ENCODE measurements at regions not wholly inside any gene's neighbourhood (a gene's known extent, or its start where the extent isn't known, plus 50 kb on each side); places are given as distances from the start of the nearest gene placed in this dataset.

GRCh38 chr9:22382331-22382730 is 64.3 kb upstream of the DMRTA1 start:
- no peak overlapping the region for H2AK5ac ChIP-seq (ENCODE audit: low read length, severe bottlenecking)
- no peak overlapping the region for H4K8ac ChIP-seq (ENCODE audit: low read length)
- peaks cover 0 to 4% of the 10 kb centered on the region in 2 experiments for H3K27me3 ChIP-seq (ENCODE audit: control insufficient read depth in 1 of 2, insufficient read depth in 1 of 2, low read length in 2 of 2)
- H2BK120ac ChIP-seq (ENCODE audit: low read depth, low read length) = no peak overlapping the region
- H3K4ac ChIP-seq (ENCODE audit: low read depth in 1 of 2, low read length in 2 of 2) = no peak overlapping the region
- H3K4me1 ChIP-seq (ENCODE audit: control insufficient read depth, insufficient read depth, low read depth, low read length) = no peaks in the 10 kb centered on the region
- H4K91ac ChIP-seq (ENCODE audit: low read length) = no peak overlapping the region
- H2BK15ac ChIP-seq (ENCODE audit: low read depth, poor library complexity, severe bottlenecking) = no peak overlapping the region
- no peak overlapping the region for H3K27ac ChIP-seq (ENCODE audit: low read length, poor library complexity, severe bottlenecking)
- H3K9ac ChIP-seq (ENCODE audit: low read length) = no peak overlapping the region
- H2BK5ac ChIP-seq (ENCODE audit: low read depth, low read length, poor library complexity, severe bottlenecking) = no peak overlapping the region
- no peak overlapping the region for H3K14ac ChIP-seq (ENCODE audit: low read length in 2 of 2)
- no peak overlapping the region for H3K18ac ChIP-seq (ENCODE audit: low read depth in 1 of 2, low read length in 2 of 2)
- H3K36me3 ChIP-seq (ENCODE audit: control insufficient read depth in 1 of 2, insufficient read depth in 2 of 2, low read depth in 1 of 2, low read length in 2 of 2) = no peaks in the 10 kb centered on the region
- no CpG with 5 or more reads among the region's 2 CpGs for WGBS
- H2AFZ ChIP-seq (ENCODE audit: low read depth, low read length) = no peak overlapping the region
- no peak overlapping the region for H3K4me3 ChIP-seq (ENCODE audit: insufficient read depth in 1 of 2, low read depth in 1 of 2, low read length in 2 of 2)
- DNase-seq = no peak
- H3K9me3 ChIP-seq (ENCODE audit: control insufficient read depth, low read length) = no peaks in the 10 kb centered on the region
- H3K23ac ChIP-seq (ENCODE audit: low read length in 2 of 2) = no peak overlapping the region
- no peak overlapping the region for H3K4me2 ChIP-seq (ENCODE audit: low read length, poor library complexity, severe bottlenecking)
- no peak overlapping the region for H2BK12ac ChIP-seq (ENCODE audit: low read length in 2 of 2)
- H3K79me1 ChIP-seq (replicated peaks; ENCODE audit: low read length, poor library complexity, severe bottlenecking) = no peaks in the 10 kb centered on the region

GRCh38 chr9:22383718-22384117 is 62.9 kb upstream of the DMRTA1 start:
- no peak overlapping the region for H3K27ac ChIP-seq (ENCODE audit: low read length, poor library complexity, severe bottlenecking)
- no peaks in the 10 kb centered on the region for H3K36me3 ChIP-seq (ENCODE audit: control insufficient read depth in 1 of 2, insufficient read depth in 2 of 2, low read depth in 1 of 2, low read length in 2 of 2)
- no peaks in the 10 kb centered on the region for H3K79me1 ChIP-seq (replicated peaks; ENCODE audit: low read length, poor library complexity, severe bottlenecking)
- no peak overlapping the region for H3K4ac ChIP-seq (ENCODE audit: low read depth in 1 of 2, low read length in 2 of 2)
- H3K4me3 ChIP-seq (ENCODE audit: insufficient read depth in 1 of 2, low read depth in 1 of 2, low read length in 2 of 2) = no peak overlapping the region
- 44% methylated on average over 2 of the region's 2 CpGs for WGBS
- H4K8ac ChIP-seq (ENCODE audit: low read length) = no peak overlapping the region
- no peak overlapping the region for H2AFZ ChIP-seq (ENCODE audit: low read depth, low read length)
- H3K9ac ChIP-seq (ENCODE audit: low read length) = no peak overlapping the region
- no peak overlapping the region for H4K91ac ChIP-seq (ENCODE audit: low read length)
- H2BK120ac ChIP-seq (ENCODE audit: low read depth, low read length) = no peak overlapping the region
- H3K4me1 ChIP-seq (ENCODE audit: control insufficient read depth, insufficient read depth, low read depth, low read length) = no peaks in the 10 kb centered on the region
- no peak overlapping the region for H2AK5ac ChIP-seq (ENCODE audit: low read length, severe bottlenecking)
- no peaks in the 10 kb centered on the region for H3K9me3 ChIP-seq (ENCODE audit: control insufficient read depth, low read length)
- H3K27me3 ChIP-seq (ENCODE audit: control insufficient read depth in 1 of 2, insufficient read depth in 1 of 2, low read length in 2 of 2) = peaks cover 0 to 4% of the 10 kb centered on the region in 2 experiments
- H2BK15ac ChIP-seq (ENCODE audit: low read depth, poor library complexity, severe bottlenecking) = no peak overlapping the region
- H3K4me2 ChIP-seq (ENCODE audit: low read length, poor library complexity, severe bottlenecking) = no peak overlapping the region
- H3K14ac ChIP-seq (ENCODE audit: low read length in 2 of 2) = no peak overlapping the region
- no peak for DNase-seq
- H2BK12ac ChIP-seq (ENCODE audit: low read length in 2 of 2) = no peak overlapping the region
- H3K23ac ChIP-seq (ENCODE audit: low read length in 2 of 2) = no peak overlapping the region
- H2BK5ac ChIP-seq (ENCODE audit: low read depth, low read length, poor library complexity, severe bottlenecking) = no peak overlapping the region
- H3K18ac ChIP-seq (ENCODE audit: low read depth in 1 of 2, low read length in 2 of 2) = no peak overlapping the region

- no peaks in the 10 kb centered on the region for H3K4me1 ChIP-seq (ENCODE audit: control insufficient read depth, insufficient read depth, low read depth, low read length)
- no peak overlapping the region for H3K18ac ChIP-seq (ENCODE audit: low read depth in 1 of 2, low read length in 2 of 2)
- H2AK5ac ChIP-seq (ENCODE audit: low read length, severe bottlenecking) = peak overlapping the region; percentile 72
- H3K4me2 ChIP-seq (ENCODE audit: low read length, poor library complexity, severe bottlenecking) = no peak overlapping the region
- H3K23ac ChIP-seq (ENCODE audit: low read length in 2 of 2) = no peak overlapping the region
- no peaks in the 10 kb centered on the region for H3K9me3 ChIP-seq (ENCODE audit: control insufficient read depth, low read length)
- H2BK120ac ChIP-seq (ENCODE audit: low read depth, low read length) = no peak overlapping the region
- H3K4me3 ChIP-seq (ENCODE audit: insufficient read depth in 1 of 2, low read depth in 1 of 2, low read length in 2 of 2) = no peak overlapping the region
- H2BK5ac ChIP-seq (ENCODE audit: low read depth, low read length, poor library complexity, severe bottlenecking) = no peak overlapping the region
- H3K27me3 ChIP-seq (ENCODE audit: control insufficient read depth in 1 of 2, insufficient read depth in 1 of 2, low read length in 2 of 2) = no peaks in the 10 kb centered on the region
- no peak overlapping the region for H3K4ac ChIP-seq (ENCODE audit: low read depth in 1 of 2, low read length in 2 of 2)
- no peak overlapping the region for H2AFZ ChIP-seq (ENCODE audit: low read depth, low read length)
- H3K14ac ChIP-seq (ENCODE audit: low read length in 2 of 2) = no peak overlapping the region
- no peak overlapping the region for H2BK12ac ChIP-seq (ENCODE audit: low read length in 2 of 2)
- H2BK15ac ChIP-seq (ENCODE audit: low read depth, poor library complexity, severe bottlenecking) = no peak overlapping the region
- H4K8ac ChIP-seq (ENCODE audit: low read length) = no peak overlapping the region
- no peaks in the 10 kb centered on the region for H3K79me1 ChIP-seq (replicated peaks; ENCODE audit: low read length, poor library complexity, severe bottlenecking)
- DNase-seq = no peak
- WGBS = 71% methylated on average over 5 of the region's 5 CpGs
- no peaks in the 10 kb centered on the region for H3K36me3 ChIP-seq (ENCODE audit: control insufficient read depth in 1 of 2, insufficient read depth in 2 of 2, low read depth in 1 of 2, low read length in 2 of 2)
- no peak overlapping the region for H3K27ac ChIP-seq (ENCODE audit: low read length, poor library complexity, severe bottlenecking)
- H4K91ac ChIP-seq (ENCODE audit: low read length) = no peak overlapping the region
- no peak overlapping the region for H3K9ac ChIP-seq (ENCODE audit: low read length)
Measured at GRCh38 chr9:22389271-22389670, 57.4 kb upstream of the DMRTA1 start.

GRCh38 chr9:22392523-22392922 is 54.1 kb upstream of the DMRTA1 start:
- no peak for DNase-seq
- H3K4me2 ChIP-seq (ENCODE audit: low read length, poor library complexity, severe bottlenecking) = no peak overlapping the region
- H3K18ac ChIP-seq (ENCODE audit: low read depth in 1 of 2, low read length in 2 of 2) = no peak overlapping the region
- no peak overlapping the region for H4K91ac ChIP-seq (ENCODE audit: low read length)
- H3K23ac ChIP-seq (ENCODE audit: low read length in 2 of 2) = no peak overlapping the region
- H3K4me1 ChIP-seq (ENCODE audit: control insufficient read depth, insufficient read depth, low read depth, low read length) = no peaks in the 10 kb centered on the region
- no peak overlapping the region for H3K4ac ChIP-seq (ENCODE audit: low read depth in 1 of 2, low read length in 2 of 2)
- no peaks in the 10 kb centered on the region for H3K79me1 ChIP-seq (replicated peaks; ENCODE audit: low read length, poor library complexity, severe bottlenecking)
- H2BK120ac ChIP-seq (ENCODE audit: low read depth, low read length) = no peak overlapping the region
- no peaks in the 10 kb centered on the region for H3K36me3 ChIP-seq (ENCODE audit: control insufficient read depth in 1 of 2, insufficient read depth in 2 of 2, low read depth in 1 of 2, low read length in 2 of 2)
- H2BK12ac ChIP-seq (ENCODE audit: low read length in 2 of 2) = no peak overlapping the region
- H3K4me3 ChIP-seq (ENCODE audit: insufficient read depth in 1 of 2, low read depth in 1 of 2, low read length in 2 of 2) = no peak overlapping the region
- H3K9ac ChIP-seq (ENCODE audit: low read length) = no peak overlapping the region
- no peaks in the 10 kb centered on the region for H3K27me3 ChIP-seq (ENCODE audit: control insufficient read depth in 1 of 2, insufficient read depth in 1 of 2, low read length in 2 of 2)
- H3K14ac ChIP-seq (ENCODE audit: low read length in 2 of 2) = no peak overlapping the region
- H2AFZ ChIP-seq (ENCODE audit: low read depth, low read length) = no peak overlapping the region
- no peak overlapping the region for H2BK15ac ChIP-seq (ENCODE audit: low read depth, poor library complexity, severe bottlenecking)
- no peaks in the 10 kb centered on the region for H3K9me3 ChIP-seq (ENCODE audit: control insufficient read depth, low read length)
- no peak overlapping the region for H4K8ac ChIP-seq (ENCODE audit: low read length)
- 95% methylated on average over 2 of the region's 3 CpGs for WGBS
- no peak overlapping the region for H2BK5ac ChIP-seq (ENCODE audit: low read depth, low read length, poor library complexity, severe bottlenecking)
- no peak overlapping the region for H2AK5ac ChIP-seq (ENCODE audit: low read length, severe bottlenecking)
- no peak overlapping the region for H3K27ac ChIP-seq (ENCODE audit: low read length, poor library complexity, severe bottlenecking)

Measured in mesenchymal stem cell (in vitro differentiated cells and primary cell).